ENCODE measurements at regions not wholly inside any gene's neighbourhood (a gene's known extent, or its start where the extent isn't known, plus 50 kb on each side); places are given as distances from the start of the nearest gene placed in this dataset.

DNA sequence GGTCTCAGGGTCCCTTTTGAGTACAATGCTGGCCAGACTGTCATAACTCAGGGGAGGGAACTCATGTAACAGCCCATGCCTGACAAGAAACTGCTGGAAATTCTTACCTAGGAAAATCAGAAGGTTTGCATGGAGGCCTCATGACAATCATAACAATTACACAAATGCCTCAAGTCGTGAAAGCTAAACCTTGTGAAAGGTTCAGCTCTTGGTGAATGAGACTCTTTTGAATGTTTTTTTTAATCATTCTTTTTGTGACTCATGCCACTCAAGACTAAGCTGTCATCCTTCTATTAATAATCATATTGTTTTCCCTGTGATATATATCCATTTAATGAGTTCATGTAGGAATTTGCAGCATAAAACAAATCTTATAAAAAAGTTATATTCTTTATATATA is 61.4 kb upstream of the LEKR1 start:
- Histone ChIP-seq H3K27me3 (ENCODE audit: insufficient read depth, low read length, poor library complexity, severe bottlenecking) (no peaks in the 10 kb centered on the region), H3K79me2 (ENCODE audit: insufficient read depth, low read length) (no peaks in the 10 kb centered on the region), H3F3A (ENCODE audit: low read depth) (no peaks in the 10 kb centered on the region), H3K4me1 (ENCODE audit: insufficient read depth, low read length, poor library complexity, severe bottlenecking) (peaks cover 4% of the 10 kb centered on the region), H2AFZ (ENCODE audit: low read length) (no peak overlapping the region), H3K9me2 (replicated peaks; ENCODE audit: low read depth, low read length) (no peaks in the 10 kb centered on the region), H3K36me3 (ENCODE audit: insufficient read depth, low read length) (no peaks in the 10 kb centered on the region), H3K9me3 (ENCODE audit: insufficient read depth, low read depth, low read length) (no peaks in the 10 kb centered on the region), H3K4me2 (ENCODE audit: low read depth, low read length, poor library complexity, severe bottlenecking) (no peak overlapping the region), H3K4me3 (ENCODE audit: low read length, poor library complexity, severe bottlenecking) (no peak overlapping the region), H3K9ac (ENCODE audit: low read depth, low read length, poor library complexity, severe bottlenecking) (no peak overlapping the region), H4K20me1 (ENCODE audit: insufficient read depth, low read length, poor library complexity, severe bottlenecking) (no peaks in the 10 kb centered on the region)
- TF ChIP-seq EZH2phosphoT487 (IDR thresholded peaks at IDR 0.05; ENCODE audit: borderline replicate concordance) (no peak), CTCF (conservative IDR thresholded peaks at IDR 0.05; ENCODE audit: low read length) (no peak)

DNA sequence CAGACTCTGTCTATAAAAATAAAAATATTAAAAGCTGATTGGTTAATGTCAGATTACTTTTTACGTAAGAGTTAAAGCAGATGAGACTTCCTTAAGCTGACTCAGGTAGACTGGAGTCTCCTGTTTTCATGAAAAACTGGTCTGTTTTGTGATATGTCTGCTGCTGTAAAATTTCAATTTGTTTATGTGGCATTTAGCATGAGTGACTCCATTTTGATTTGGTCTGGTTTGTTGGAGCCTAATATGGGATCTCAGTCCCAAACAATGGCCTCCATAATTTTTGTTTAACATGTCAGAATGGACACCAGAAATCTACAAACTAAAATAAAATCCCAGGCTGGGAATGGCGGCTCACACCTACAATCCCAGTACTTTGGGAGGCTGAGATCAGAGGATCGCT is 57.8 kb upstream of the LEKR1 start:
- Histone ChIP-seq H3F3A (ENCODE audit: low read depth) (no peaks in the 10 kb centered on the region), H3K9me3 (ENCODE audit: insufficient read depth, low read depth, low read length) (no peaks in the 10 kb centered on the region), H3K9me2 (replicated peaks; ENCODE audit: low read depth, low read length) (no peaks in the 10 kb centered on the region), H3K4me1 (ENCODE audit: insufficient read depth, low read length, poor library complexity, severe bottlenecking) (peaks cover 17% of the 10 kb centered on the region), H3K27me3 (ENCODE audit: insufficient read depth, low read length, poor library complexity, severe bottlenecking) (no peaks in the 10 kb centered on the region), H3K4me2 (ENCODE audit: low read depth, low read length, poor library complexity, severe bottlenecking) (no peak overlapping the region), H4K20me1 (ENCODE audit: insufficient read depth, low read length, poor library complexity, severe bottlenecking) (no peaks in the 10 kb centered on the region), H3K4me3 (ENCODE audit: low read length, poor library complexity, severe bottlenecking) (no peak overlapping the region), H2AFZ (ENCODE audit: low read length) (no peak overlapping the region), H3K79me2 (ENCODE audit: insufficient read depth, low read length) (no peaks in the 10 kb centered on the region), H3K9ac (ENCODE audit: low read depth, low read length, poor library complexity, severe bottlenecking) (no peak overlapping the region), H3K36me3 (ENCODE audit: insufficient read depth, low read length) (no peaks in the 10 kb centered on the region)
- TF ChIP-seq CTCF (conservative IDR thresholded peaks at IDR 0.05; ENCODE audit: low read length) (no peak), EZH2phosphoT487 (IDR thresholded peaks at IDR 0.05; ENCODE audit: borderline replicate concordance) (no peak)

- Histone ChIP-seq H3K79me2 (ENCODE audit: insufficient read depth, low read length) (no peaks in the 10 kb centered on the region), H4K20me1 (ENCODE audit: insufficient read depth, low read length, poor library complexity, severe bottlenecking) (no peaks in the 10 kb centered on the region), H3K36me3 (ENCODE audit: insufficient read depth, low read length) (no peaks in the 10 kb centered on the region), H3K9me2 (replicated peaks; ENCODE audit: low read depth, low read length) (no peaks in the 10 kb centered on the region), H3K9me3 (ENCODE audit: insufficient read depth, low read depth, low read length) (no peaks in the 10 kb centered on the region), H3K4me2 (ENCODE audit: low read depth, low read length, poor library complexity, severe bottlenecking) (no peak overlapping the region), H3K9ac (ENCODE audit: low read depth, low read length, poor library complexity, severe bottlenecking) (no peak overlapping the region), H3F3A (ENCODE audit: low read depth) (no peaks in the 10 kb centered on the region), H3K4me3 (ENCODE audit: low read length, poor library complexity, severe bottlenecking) (no peak overlapping the region), H3K4me1 (ENCODE audit: insufficient read depth, low read length, poor library complexity, severe bottlenecking) (peaks cover 17% of the 10 kb centered on the region), H3K27me3 (ENCODE audit: insufficient read depth, low read length, poor library complexity, severe bottlenecking) (no peaks in the 10 kb centered on the region), H2AFZ (ENCODE audit: low read length) (no peak overlapping the region)
- TF ChIP-seq EZH2phosphoT487 (IDR thresholded peaks at IDR 0.05; ENCODE audit: borderline replicate concordance) (no peak), CTCF (conservative IDR thresholded peaks at IDR 0.05; ENCODE audit: low read length) (no peak)
Measured at GRCh38 chr3:156769721-156770654, 56.2 kb upstream of the LEKR1 start.

All from Loucy (cell line).